Prostate gland (tissue), 2 donors: ENCODE measurements at regions not wholly inside any gene's neighbourhood (a gene's known extent, or its start where the extent isn't known, plus 50 kb on each side); places are given as distances from the start of the nearest gene placed in this dataset.

Experiments used
- DNase-seq: peaks from one replicate; pipeline ENCODE4 v3.0.0-alpha.2; 2019; ENCODE audit warnings: low spot score
- H3K27ac ChIP-seq, 2 donors: fragments of 200-600 bp; sonication (generic); 2 replicates each; pipeline ENCODE4 v1.5.1; 2017 to 2019
- H3K27me3 ChIP-seq: fragments of 200-600 bp; sonication (generic); replicated peaks from 2 replicates; pipeline ENCODE4 v1.5.1; 2019; ENCODE audit not compliant: insufficient read depth
- H3K36me3 ChIP-seq, 2 donors: fragments of 200-600 bp; sonication (generic); 1 replicate in 1 of 2; 2 replicates in 1 of 2; pipeline versions ENCODE4 v1.5.1 to v1.8.1; 2017 to 2019
- H3K4me1 ChIP-seq: fragments of 200-600 bp; sonication (generic); replicated peaks from 2 replicates; pipeline ENCODE4 v1.5.1; 2019
- H3K4me3 ChIP-seq, 2 donors: fragments of 200-600 bp; sonication (generic); 2 replicates each; pipeline ENCODE4 v1.5.1; 2017 to 2019
- H3K9me3 ChIP-seq: fragments of 200-600 bp; sonication (generic); 2 replicates; pipeline ENCODE4 v1.5.1; 2017
- POLR2A ChIP-seq: fragments of 450-650 bp; IDR thresholded peaks from one replicate; pipeline ENCODE4 v1.6.1; 2016; ENCODE audit warnings: antibody characterized with exemption, mild to moderate bottlenecking
- POLR2AphosphoS5 ChIP-seq: sonication (generic); formaldehyde crosslinking; IDR thresholded peaks from one replicate; pipeline ENCODE4 v1.6.1; 2017; ENCODE audit warnings: antibody characterized with exemption
- WGBS: methylation state at CpG from one replicate; pipeline ENCODE4 v1.1.5; 2018; 5-methylcytosine and 5-hydroxymethylcytosine counted together
- intact Hi-C: fragments of 100-400 bp; cut with DNase I; formaldehyde crosslinking; loops from one replicate; pipeline ENCODE4 v1.14.2; 2022
- TF ChIP-seq, protein P1 (sequence below), 4 experiments: fragments of 200-600 bp in 2 of 4; fragments of 450-650 bp in 2 of 4; sonication (generic) in 2 of 4; IDR thresholded peaks; 1 replicate in 3 of 4; 2 replicates in 1 of 4; pipeline ENCODE4 v1.5.1; 2016 to 2019; ENCODE audit warnings: antibody characterized with exemption in 4 of 4, mild to moderate bottlenecking in 2 of 4, moderate library complexity in 2 of 4

- no peaks in the 10 kb centered on the region for H3K9me3 ChIP-seq
- DNase-seq = no peak
- H3K4me1 ChIP-seq = no peaks in the 10 kb centered on the region
- intact Hi-C loops = no loop called here
- H3K27me3 ChIP-seq = no peaks in the 10 kb centered on the region
- WGBS = 87% methylated on average over 3 of the region's 3 CpGs
- TF ChIP-seq, protein P1, sequence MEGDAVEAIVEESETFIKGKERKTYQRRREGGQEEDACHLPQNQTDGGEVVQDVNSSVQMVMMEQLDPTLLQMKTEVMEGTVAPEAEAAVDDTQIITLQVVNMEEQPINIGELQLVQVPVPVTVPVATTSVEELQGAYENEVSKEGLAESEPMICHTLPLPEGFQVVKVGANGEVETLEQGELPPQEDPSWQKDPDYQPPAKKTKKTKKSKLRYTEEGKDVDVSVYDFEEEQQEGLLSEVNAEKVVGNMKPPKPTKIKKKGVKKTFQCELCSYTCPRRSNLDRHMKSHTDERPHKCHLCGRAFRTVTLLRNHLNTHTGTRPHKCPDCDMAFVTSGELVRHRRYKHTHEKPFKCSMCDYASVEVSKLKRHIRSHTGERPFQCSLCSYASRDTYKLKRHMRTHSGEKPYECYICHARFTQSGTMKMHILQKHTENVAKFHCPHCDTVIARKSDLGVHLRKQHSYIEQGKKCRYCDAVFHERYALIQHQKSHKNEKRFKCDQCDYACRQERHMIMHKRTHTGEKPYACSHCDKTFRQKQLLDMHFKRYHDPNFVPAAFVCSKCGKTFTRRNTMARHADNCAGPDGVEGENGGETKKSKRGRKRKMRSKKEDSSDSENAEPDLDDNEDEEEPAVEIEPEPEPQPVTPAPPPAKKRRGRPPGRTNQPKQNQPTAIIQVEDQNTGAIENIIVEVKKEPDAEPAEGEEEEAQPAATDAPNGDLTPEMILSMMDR (IDR thresholded peaks at IDR 0.05) = no peak
- TF ChIP-seq POLR2AphosphoS5 (no peak), POLR2A (no peak)
- no peak overlapping the region for H3K27ac ChIP-seq
- H3K36me3 ChIP-seq = no peaks in the 10 kb centered on the region
- H3K4me3 ChIP-seq = no peak overlapping the region
These were observed 375.3 kb downstream of the DNAH5 start for GRCh38 chr5:13569090-13569715.

GRCh38 chr5:13567819-13568218 lies 376.7 kb downstream of the DNAH5 start:
- no peak overlapping the region for H3K4me3 ChIP-seq
- no peaks in the 10 kb centered on the region for H3K9me3 ChIP-seq
- H3K27ac ChIP-seq = no peak overlapping the region
- no peaks in the 10 kb centered on the region for H3K4me1 ChIP-seq
- no peaks in the 10 kb centered on the region for H3K36me3 ChIP-seq
- TF ChIP-seq POLR2A (no peak), POLR2AphosphoS5 (no peak)
- TF ChIP-seq, protein P1 (IDR thresholded peaks at IDR 0.05) = no peak
- no peak for DNase-seq
- no peaks in the 10 kb centered on the region for H3K27me3 ChIP-seq
- intact Hi-C loops = no loop called here

DNA sequence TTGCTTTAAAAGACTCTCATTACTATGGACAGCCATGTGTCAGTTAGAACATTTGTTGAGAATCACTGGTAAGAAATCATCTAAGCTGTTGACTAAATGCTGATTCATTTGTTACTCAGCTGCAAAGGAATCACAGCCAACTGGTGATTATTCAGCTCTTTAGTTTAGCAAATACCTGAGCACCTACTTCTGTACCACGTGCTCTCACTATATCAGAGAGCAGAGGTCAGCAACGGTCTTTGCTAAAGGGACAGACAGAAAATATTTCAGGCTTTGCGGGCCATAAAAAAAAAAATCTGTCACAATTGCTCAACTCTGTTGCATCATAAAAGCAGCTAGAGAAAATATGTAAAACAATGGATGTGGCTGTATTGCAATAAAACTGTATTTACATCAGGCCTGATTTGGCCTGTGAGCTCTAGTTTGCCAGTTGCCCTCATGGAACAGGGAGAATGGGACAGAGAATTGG lies 377.6 kb downstream of the DNAH5 start:
- intact Hi-C loops = no loop called here
- TF ChIP-seq, protein P1 (IDR thresholded peaks at IDR 0.05) = no peak
- TF ChIP-seq POLR2AphosphoS5 (no peak), POLR2A (no peak)
- Histone ChIP-seq H3K27me3 (no peaks in the 10 kb centered on the region), H3K4me3 (no peak overlapping the region), H3K36me3 (no peaks in the 10 kb centered on the region), H3K9me3 (no peaks in the 10 kb centered on the region), H3K27ac (no peak overlapping the region), H3K4me1 (no peaks in the 10 kb centered on the region)
- WGBS = 61% methylated on average over 3 of the region's 3 CpGs
- DNase-seq = no peak

DNA sequence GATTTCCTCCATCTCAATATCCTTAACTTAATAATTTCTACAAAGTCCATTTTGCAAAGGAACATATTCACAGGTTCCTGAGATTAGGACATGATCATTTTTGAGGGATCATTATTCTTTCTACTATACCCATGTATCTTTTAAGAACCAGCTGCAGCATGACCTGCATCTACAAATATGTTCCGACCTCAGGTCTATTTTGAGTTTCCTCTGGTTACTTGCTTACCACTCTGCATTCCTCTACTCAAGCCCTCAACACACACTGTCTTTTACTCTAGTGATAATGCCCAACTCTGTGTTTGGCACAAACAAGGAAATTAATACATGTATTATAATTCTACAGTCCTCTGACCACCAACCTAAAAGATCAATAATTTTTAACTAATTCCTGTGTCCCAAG lies 386.1 kb downstream of the DNAH5 start:
- no peak for TF ChIP-seq POLR2A
- TF ChIP-seq, protein P1 (IDR thresholded peaks at IDR 0.05) = no peak
- TF ChIP-seq POLR2AphosphoS5 = no peak
- H3K27me3 ChIP-seq = no peaks in the 10 kb centered on the region
- no peaks in the 10 kb centered on the region for H3K4me1 ChIP-seq
- 94% methylated on average over 1 of the region's 1 CpG for WGBS
- no peaks in the 10 kb centered on the region for H3K36me3 ChIP-seq
- no peak overlapping the region for H3K4me3 ChIP-seq
- intact Hi-C loops = no loop called here
- H3K9me3 ChIP-seq = no peaks in the 10 kb centered on the region
- no peak for DNase-seq
- no peak overlapping the region for H3K27ac ChIP-seq

- Histone ChIP-seq H3K27ac (no peak overlapping the region), H3K4me1 (no peaks in the 10 kb centered on the region), H3K27me3 (no peaks in the 10 kb centered on the region), H3K9me3 (no peaks in the 10 kb centered on the region), H3K36me3 (no peaks in the 10 kb centered on the region), H3K4me3 (no peak overlapping the region)
- 17% methylated on average over 4 of the region's 4 CpGs for WGBS
- intact Hi-C loops = no loop called here
- no peak for DNase-seq
- TF ChIP-seq, protein P1 (IDR thresholded peaks at IDR 0.05) = no peak
- no peak for TF ChIP-seq POLR2AphosphoS5
- TF ChIP-seq POLR2A = no peak
These were observed 390.6 kb downstream of the DNAH5 start for GRCh38 chr5:13553896-13554295.
